ENCODE measurements at regions not wholly inside any gene's neighbourhood (a gene's known extent, or its start where the extent isn't known, plus 50 kb on each side); places are given as distances from the start of the nearest gene placed in this dataset.
"Not testable (repeated sequence)": the region's sequence is repeated elsewhere in the genome, so short reads cannot be mapped to it uniquely, and the experiment has no call there.

DNA sequence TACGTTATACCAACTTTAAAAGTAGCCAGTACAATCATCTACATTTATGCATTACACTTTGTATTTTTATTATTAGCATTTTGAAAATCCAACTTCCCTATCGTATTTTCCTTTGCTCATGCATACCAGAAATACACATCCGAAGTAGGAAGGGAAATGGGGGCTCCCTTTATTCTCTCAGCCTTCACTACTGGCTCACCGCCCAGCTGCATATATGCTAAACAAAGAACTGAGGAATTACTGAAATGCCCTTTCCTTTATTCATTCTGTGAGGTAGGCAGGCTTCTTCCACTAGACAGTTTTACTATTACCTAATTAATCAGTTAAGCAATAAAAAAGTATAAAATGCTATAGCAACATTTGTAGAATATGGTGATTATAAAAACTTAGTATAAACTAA, 291.6 kb downstream of the KLF12 start:
- DNase-seq (ENCODE audit: low spot score): no peak

DNA sequence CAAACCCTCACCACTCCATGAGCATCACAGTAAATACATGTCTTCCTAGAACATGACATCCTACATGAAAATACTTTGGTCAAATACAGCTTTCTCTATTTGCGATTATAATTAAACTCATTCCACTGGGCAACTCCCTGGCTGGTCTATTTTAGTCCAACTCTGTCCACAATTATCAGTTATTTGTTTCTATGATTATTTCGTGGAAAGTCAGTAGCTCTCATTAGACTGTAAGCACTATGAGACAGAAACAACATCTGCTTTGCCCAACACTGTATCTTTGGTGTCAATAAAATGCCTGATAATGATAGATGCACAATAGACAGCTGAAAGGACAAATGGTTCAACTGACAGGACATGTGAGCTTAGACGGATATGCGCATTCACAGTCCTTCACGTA, 292.0 kb downstream of the KLF12 start:
- no peak for DNase-seq (ENCODE audit: low spot score)

DNA sequence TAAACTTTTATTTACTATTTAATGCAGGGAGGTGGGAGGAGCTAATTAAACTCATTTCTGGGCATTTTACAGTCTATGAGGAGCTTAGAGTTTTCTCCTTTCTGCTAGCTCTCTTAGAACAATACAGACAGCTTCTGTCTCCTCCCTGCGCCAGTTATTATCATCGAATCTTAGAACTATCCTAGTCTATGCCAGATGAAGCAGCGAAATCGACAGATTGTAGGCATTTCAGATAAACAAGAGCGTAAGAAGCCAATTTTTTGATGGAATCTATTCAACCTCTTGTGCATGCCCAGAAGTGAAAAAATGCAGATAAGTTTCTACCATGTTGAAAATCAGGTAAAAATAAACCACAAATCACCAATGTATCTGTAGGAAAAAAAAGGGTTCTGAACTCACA, 297.1 kb downstream of the KLF12 start:
- no peak for DNase-seq (ENCODE audit: low spot score)

DNA sequence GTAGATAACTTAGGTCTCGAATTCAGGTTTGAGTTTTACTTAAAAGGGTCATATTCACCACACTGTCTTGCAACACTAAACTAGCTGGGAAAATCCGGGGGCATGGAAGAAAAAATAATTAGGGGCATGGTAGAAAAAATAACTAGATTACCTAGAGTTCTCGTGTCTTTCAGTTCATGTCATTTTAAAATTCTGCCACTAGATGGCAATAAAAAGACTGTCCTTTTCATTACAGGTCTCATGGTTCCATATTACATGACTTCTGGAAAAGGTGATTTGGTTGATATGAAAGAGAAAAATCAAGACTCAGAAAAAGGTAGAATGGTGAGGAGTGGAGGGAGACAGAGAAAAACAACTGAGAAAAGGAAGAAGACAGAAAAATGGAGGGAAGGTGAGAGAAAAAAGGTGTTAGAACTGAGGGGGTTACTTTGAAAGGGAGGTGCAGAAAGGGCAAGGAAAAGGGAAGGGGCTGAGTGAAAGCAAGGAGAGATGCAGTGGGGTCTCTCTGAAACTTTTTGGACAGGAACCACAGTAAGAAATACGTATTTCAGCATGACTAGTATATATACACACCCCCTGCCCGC, 299.0 kb downstream of the KLF12 start:
- DNase-seq (ENCODE audit: low spot score): peak; percentile 65

DNA sequence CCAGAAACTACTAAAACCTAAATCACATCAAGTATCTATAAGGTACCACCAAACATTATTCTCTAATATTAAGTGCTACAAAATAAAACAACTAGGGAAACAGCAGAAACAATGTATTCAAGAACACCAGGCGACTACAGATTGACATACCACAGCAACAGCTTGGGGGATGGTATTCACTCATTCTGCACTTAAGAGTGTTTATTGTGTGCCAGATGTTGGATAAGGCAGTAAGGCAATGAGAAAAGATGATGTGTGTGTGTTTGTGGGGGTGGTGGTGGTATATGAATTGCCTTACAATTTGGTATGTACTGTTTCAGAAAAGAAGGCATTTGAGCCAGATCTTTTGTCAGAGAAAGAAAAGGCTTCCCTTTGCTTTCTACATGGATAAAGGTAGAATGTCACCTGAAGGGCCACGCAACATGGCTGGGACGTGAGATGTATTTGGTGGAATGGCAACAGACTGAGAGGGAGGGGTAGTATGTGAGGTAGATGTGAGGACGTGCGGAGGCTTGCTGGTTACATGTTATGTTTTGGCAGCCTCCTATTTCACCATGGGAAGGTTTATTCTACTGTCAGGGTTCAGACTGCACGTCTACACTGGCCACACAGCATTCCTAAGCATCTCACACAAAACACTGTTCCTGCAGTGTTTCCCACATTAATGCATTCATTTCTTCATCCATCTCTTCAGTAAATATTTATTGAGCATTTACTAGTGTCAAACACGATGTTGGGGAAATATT, 300.7 kb downstream of the KLF12 start:
- no peak for DNase-seq (ENCODE audit: low spot score)

DNA sequence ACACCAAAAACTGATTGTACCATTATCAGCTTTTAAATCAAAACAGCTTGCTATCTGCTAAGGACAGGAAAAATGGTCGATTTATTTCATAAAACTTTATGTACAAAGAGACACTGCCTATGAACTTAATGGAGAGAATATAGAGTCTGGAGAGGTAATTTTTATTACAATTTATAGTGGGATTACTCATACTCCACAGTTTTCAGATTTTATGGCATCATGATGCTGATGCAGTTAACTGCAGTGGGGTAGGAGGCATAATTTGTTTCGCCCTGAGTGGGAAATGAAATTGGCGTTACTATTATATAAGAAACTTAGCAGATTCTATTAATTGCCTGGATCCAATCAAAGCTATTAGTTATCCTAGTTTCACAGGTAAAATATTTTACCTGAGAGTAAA, 301.4 kb downstream of the KLF12 start:
- no peak for DNase-seq (ENCODE audit: low spot score)

DNA sequence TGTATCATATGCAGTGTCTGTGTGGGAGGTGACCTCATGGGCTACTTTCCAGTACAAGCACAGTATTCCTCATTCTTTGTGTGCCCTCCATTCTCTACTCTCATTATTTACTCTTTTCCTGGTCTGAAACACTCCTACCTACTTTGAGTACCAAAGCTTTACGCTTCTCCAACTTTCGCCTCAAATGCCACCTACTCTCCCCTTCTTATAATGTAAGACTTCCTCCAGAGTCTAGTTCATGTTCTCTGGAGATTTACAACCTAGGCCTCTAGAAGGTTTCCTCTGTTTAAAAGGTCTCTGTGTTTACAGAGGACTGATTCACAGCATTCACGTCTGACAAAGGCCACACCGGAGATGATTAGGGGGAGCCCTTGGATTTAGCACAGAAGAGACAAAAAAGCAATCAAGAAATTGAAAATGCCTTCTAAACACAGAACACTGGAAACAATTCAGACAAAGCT, 302.0 kb downstream of the KLF12 start:
- no peak for DNase-seq (ENCODE audit: low spot score)

DNA sequence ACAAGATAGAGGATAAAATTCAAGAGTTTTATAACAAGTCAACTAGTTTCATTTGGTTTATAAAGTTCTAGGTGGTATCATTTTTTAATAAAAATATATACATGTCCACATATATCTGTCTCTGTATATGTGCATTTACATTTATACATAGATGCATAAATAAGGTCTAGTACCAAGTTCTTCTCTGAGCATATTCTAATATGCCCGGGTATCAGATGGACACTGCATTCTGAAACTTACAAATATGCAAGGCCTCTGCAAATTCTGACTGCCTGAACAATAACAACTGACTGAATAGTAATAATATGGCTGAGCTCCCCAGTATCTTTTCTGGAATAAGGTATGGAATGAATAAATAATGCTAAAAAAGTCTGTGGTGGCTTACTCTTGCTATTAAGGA, 304.8 kb downstream of the KLF12 start:
- no peak for DNase-seq (ENCODE audit: low spot score)

DNA sequence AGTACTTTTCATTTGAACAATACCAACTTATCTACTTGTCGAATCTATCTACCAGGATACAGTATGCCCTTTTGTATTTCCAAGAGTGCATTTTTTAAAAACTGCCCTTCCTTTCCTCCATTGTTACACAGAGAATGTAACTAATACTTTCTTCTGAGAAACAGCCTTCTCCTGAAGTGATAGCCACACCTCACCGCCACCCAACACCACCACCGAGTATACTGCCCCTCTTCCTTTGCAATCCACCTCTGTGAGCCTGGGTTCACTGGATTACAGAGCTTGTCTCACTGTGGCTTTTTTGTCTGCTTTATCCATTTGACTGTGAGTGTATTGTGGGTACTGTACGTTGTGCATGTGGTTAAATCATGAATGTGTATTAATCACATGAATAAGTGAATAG, 305.4 kb downstream of the KLF12 start:
- peak; percentile 4 for DNase-seq (ENCODE audit: low spot score)

DNA sequence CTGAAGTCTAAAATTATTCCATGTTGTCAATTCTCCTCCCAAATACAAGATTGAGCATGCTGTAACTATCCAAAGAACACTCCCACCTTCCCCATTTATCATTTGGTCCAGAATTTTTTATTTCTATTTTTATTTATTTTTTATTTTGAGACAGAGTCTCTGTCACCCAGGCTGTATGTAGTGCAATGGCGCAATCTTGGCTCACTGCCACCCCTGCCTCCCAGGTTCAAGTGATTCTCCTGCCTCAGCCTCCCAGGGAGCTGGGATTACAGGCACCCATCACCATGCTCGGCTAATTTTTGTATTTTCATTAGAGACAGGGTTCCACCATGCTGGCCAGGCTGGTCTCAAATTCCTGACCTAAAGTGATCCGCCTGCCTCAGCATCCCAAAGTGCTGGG, 306.8 kb downstream of the KLF12 start:
- no peak for DNase-seq (ENCODE audit: low spot score)

DNA sequence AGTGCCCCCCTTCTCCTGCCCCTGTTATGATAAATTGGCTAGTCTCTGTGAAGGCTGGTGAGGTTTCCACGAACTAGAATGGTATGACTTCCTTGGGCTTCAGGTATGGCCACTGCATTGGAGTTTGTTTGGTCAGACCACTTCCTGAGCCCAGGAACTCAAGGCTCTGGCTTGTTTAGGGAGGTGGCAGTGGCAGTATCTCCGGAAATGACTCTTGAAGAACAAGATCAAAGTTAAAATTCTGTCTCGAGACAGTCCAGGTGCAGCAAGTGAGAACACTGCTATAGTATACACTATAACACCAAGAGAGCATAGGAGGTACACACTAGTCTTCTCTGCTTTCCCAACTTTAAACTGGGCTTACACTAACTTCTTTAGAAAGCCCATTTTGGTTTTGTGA, 309.1 kb downstream of the KLF12 start:
- DNase-seq (ENCODE audit: low spot score): peak; percentile 8

DNA sequence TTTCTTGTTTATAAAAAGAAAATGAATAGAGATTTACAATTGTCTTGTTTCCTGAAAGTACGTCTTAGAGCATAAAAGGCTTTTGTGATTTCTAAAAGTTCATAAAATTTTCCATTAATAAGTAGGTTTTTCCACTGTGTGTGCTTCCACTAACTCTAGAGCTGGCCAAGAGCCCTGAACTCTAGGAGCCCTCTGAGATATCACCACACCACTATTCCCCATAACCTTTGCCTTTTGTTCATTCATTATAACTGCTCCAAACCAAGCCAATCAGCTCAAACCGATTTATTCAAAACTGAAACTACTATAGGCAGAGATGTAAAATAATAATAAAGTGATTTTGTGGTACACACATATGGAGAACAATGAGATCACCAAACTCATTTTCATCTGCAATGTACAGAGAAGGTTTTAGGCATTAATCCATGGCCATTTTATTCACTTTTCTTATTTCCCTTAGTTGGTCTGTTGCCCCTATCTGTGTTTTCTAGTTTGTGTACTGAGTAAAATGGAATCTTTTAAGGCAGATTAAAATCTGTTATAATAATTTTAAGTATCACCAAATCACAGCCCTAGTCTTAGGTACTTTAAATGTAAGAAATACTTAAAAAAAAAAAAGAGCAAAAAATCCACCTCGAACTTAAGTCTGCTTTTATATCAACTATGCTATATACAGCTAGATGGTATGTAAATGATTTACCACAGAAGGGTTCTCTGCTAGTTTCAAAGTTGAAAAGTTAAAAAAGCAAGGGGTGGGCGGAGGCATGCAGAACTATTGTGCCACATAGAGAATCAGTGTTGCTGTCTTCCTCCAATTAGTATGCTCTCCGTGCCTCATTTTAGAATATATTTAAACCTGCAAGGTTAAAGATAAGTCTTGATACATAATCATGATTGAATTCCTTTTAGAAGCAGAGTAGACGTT, 311.3 kb downstream of the KLF12 start:
- DNase-seq (ENCODE audit: low spot score): no peak

DNA sequence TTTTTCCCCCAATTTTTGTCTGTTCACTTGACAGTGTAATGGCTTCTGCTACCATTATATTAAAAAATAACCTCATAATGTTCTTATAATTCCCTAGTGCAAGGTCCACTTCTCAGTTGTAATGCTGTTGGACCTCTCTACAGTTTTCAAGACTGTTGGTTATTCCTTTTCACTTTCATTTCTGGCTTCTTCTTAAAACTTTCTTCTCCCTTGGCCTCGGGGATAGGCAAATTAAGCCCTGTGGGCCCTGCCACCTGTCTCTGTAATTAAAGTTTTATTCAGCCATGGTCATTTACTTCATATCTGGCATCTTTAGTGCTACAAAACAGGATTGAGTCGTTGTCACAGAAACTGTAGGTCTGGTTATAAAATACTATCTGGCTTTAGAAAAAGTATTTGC, 313.5 kb downstream of the KLF12 start:
- no peak for DNase-seq (ENCODE audit: low spot score)

DNA sequence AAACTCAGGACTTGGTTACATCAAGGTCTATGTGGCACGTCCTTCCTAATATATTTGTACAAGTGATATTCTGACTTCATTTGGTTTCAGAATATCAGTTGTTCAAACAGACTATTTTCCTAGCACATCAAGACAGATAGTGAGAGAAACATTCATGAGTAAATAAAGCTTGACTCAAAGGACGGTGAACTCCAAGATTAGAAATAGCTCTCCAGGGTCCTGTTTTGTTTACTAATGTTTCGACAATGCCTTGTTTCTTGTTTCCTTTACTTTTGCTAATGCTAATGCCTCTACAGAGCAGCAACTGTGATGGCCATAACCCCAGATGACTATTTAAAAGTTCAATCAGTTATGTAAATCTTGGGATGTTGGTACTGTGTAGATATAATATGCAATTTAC, 313.9 kb downstream of the KLF12 start:
- no peak for DNase-seq (ENCODE audit: low spot score)

DNA sequence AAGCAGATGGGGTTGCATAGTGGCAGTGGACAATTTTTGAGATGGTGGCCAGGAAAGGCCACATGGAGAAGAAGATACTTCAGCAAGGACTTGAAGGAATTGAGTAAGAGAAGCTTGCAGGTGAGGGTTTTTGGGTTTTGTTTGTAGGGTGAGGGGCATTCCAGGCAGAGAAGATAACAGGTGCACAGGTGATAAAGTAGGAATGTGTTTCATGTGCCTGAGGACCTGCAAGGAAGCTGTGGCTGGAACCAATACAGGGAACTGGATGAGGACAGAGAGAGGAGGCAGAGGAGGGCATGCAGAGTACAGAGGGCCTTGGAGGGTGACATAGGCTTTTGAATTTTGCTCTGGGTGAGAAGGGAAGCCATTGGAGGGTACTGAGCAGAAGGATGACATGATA, 314.5 kb downstream of the KLF12 start:
- DNase-seq (ENCODE audit: low spot score): no peak

DNA sequence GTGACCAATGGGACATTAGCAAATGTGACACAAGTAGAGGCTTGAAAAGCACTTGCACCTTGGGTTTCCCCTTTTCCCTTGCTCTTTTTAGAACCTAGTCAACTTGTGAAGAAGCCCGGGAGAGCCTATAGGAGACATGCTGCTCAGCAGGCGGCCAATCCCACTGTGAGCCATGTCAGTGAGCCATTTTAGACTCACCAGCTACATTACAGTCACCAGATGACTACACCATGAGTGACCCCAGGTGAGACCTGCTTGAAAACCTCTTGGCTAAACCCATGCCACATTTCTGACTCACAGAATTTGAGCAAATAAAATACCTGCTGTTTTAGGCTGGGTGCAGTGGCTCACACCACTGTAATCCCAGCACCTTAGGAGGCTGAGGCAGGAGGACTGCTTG, 317.5 kb downstream of the KLF12 start:
- DNase-seq (ENCODE audit: low spot score): no peak

DNA sequence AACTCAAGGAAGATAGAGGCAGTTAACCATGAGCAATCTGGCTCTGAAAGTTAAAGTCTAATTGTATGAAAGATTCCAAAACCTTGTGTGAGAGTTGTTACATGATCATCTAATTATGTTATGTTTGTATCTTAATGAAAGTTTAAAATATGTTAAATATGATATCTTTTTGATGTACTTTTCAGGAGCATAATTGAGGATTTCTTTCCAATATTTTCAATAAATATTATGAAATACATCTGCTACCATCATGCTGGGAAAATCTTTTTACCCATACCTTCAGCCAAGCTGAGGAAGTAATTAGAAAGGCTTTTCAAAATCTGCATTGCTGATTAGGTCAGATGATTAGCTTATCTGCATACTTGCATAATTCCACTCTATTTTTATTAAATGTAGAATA, 318.4 kb downstream of the KLF12 start:
- no peak for DNase-seq (ENCODE audit: low spot score)

DNA sequence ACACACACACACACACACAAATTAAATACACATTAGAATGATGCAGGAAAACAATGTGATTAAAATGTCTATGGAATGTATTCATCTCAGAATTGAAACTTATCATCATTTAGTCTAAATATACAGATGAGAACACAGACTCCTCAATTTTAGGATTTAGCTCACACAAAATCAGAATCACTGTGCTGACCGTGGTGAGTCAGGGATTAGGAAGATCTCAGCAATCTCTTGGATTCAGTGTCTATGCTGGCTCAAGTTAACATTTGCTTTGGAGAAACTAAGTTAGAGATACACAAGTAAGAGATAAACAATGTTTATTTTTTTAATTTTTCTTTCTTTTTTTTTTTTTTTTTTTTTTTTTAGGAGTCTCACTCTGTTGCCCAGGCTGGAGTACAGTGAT, 323.6 kb downstream of the KLF12 start:
- no peak for DNase-seq (ENCODE audit: low spot score)

DNA sequence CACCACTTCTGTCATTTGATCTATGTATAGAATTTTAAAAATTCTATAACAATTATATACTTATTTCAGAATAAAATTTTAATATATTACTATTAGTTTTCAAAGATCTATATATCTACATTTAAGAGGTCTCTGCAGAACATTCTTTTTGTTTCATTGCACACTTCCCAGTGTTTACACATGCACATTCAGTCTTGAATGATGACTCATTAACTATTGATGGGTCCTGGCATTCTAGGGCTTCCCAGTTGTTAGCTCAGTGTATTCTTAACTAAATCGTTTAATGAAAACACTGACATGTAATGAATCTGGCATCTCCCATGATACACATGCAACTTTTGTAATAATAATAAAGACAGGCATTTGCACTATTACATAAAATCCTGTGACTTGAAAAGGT, 324.6 kb downstream of the KLF12 start:
- DNase-seq (ENCODE audit: low spot score): no peak

DNA sequence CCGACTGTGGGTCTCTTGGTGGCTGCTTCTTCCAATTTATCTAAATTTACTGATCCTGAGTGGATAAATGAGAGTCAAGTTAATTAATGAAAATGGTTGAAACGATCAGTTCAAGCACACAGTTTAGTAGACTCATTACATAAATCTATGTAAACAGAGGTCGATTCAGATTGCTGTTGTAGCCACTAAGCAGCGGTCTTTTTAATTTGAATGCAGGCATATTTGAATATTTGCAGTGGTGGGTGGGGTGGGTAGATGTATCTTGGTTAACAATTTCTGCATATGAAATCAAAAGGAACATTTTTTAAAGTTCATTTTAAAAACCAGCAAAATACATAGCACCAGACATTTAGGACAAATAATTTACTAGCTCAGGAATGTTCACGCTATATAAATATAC, 325.9 kb downstream of the KLF12 start:
- no peak for DNase-seq (ENCODE audit: low spot score)

DNA sequence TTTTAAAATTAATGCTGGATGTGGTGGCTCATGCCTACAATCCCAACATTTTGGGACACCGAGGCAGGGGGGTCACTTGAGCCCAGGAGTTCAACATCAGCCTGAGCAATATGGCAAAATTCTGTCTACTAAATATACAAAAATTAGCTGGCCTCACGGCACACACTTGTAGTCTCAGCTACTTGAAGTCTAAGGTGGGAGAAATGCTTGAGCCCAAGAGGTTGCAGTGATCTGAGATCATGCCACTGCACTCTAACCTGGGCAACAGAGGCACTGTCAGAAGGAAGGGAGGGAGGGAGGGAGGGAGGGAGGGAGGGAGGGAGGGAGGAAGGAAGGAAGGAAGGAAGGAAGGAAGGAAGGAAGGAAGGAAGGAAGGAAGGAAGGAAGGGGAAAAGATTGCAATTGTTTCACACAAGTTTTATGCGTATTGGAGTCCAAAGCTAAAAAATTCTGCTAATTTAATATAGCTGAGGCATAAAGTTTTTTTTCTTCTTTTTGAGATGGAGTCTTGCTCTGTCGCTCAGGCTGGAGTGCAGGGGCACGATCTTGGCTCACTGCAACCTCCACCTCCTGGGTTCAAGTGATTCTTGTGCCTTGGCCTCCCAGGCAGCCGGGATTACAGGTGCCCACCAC, 328.8 kb downstream of the KLF12 start:
- not testable (repeated sequence) for DNase-seq (ENCODE audit: low spot score)

DNA sequence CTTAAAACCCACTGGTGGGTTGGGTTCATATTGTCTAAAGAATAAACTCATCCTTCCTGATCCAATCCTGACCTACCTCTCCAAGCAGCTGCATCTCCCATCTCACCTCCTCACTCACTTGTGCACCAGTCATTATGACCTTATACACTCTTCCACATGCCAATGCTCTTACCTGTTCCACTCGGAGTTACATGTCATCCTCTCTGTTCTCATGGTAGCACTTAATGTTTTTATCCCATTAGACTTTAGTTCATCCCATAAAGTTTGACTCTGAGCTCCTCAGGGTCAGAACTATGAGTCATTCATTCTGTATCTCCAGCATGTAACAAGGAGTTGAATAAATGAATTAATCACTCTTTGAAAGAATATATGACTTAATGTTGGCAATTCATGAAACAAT, 330.2 kb downstream of the KLF12 start:
- DNase-seq (ENCODE audit: low spot score): no peak

DNA sequence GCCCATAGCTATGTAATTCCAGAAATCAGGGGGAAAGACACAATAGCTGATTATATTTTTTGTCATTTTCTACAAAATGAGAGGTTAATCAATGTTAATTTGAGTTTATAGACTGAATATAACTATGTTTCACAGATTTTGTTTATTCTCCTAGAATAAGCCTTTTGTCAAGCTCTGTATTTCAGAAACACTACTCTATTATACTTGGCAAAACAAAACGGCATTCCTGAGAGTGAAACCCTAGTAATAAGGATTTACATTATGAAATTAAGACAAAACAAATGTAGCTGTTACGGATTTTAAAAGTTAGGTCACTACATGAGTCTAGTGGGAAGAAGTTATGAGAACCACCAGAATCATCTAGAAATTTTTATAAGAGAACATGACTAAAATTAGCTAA, 334.2 kb downstream of the KLF12 start:
- no peak for DNase-seq (ENCODE audit: low spot score)

All from CD4-positive, alpha-beta T cell treated with Interleukin-15 for 4 hours (primary cell).